H1 (cell line): ENCODE measurements at regions not wholly inside any gene's neighbourhood (a gene's known extent, or its start where the extent isn't known, plus 50 kb on each side); places are given as distances from the start of the nearest gene placed in this dataset.

ENCODE experiments used
- CTCF ChIA-PET: fragments of 300-600 bp; sonication (Branson Sonifier 250); formaldehyde crosslinking; loops from one replicate; lab custom pipeline; 2021; ENCODE audit not compliant: partially characterized antibody; lab: Charles Lee
- POLR2A ChIA-PET: fragments of 300-600 bp; sonication (Branson Sonifier 250); formaldehyde crosslinking; loops from one replicate; lab custom pipeline; 2021; ENCODE audit warnings: inconsistent platforms; ENCODE audit not compliant: partially characterized antibody; lab: Charles Lee
- DNase-seq, 2 experiments: peaks; one replicate each; pipeline versions ENCODE4 v3.0.0 to v3.0.0-alpha.2; 2010 to 2022; ENCODE audit warnings: low spot score in 2 of 2, low read depth in 1 of 2, mixed read lengths in 1 of 2
- FAIRE-seq: peaks from 2 replicates; lab custom pipeline; 2011; peaks lifted over from hg19 to GRCh38; lab: Jason Lieb, UNC
- H2AFZ ChIP-seq: 2 replicates; pipeline ENCODE4 v1.8.1; 2012; ENCODE audit warnings: low read length, inconsistent platforms
- H2AK5ac ChIP-seq: 2 replicates; pipeline ENCODE4 v1.6.1; 2013; ENCODE audit warnings: low read depth, low read length
- H2BK120ac ChIP-seq: replicated peaks from 2 replicates; pipeline ENCODE3; 2013; ENCODE audit warnings: low read depth, low read length, inconsistent platforms
- H2BK12ac ChIP-seq: 2 replicates; pipeline ENCODE4 v1.6.1; 2013; ENCODE audit warnings: low read depth, low read length
- H2BK15ac ChIP-seq: 2 replicates; pipeline ENCODE4 v1.6.1; 2013; ENCODE audit warnings: low read length
- H2BK20ac ChIP-seq: 2 replicates; pipeline ENCODE4 v1.6.1; 2013; ENCODE audit warnings: low read length
- H2BK5ac ChIP-seq: 2 replicates; pipeline ENCODE4 v1.6.1; 2013; ENCODE audit warnings: low read depth, low read length
- H3K14ac ChIP-seq: 2 replicates; pipeline ENCODE4 v1.6.1; 2013; ENCODE audit warnings: inconsistent platforms; ENCODE audit not compliant: insufficient read length
- H3K18ac ChIP-seq: 2 replicates; pipeline ENCODE4 v1.6.1; 2013; ENCODE audit warnings: low read length; ENCODE audit errors: extremely low read depth
- H3K23ac ChIP-seq: 2 replicates; pipeline ENCODE4 v1.6.1; 2013; ENCODE audit warnings: inconsistent platforms; ENCODE audit not compliant: insufficient read length
- H3K23me2 ChIP-seq: 2 replicates; pipeline ENCODE4 v1.6.1; 2013; ENCODE audit warnings: low read depth, low read length
- H3K27ac ChIP-seq: 2 replicates; pipeline ENCODE4 v1.6.1; 2011; ENCODE audit warnings: low read depth, low read length, inconsistent platforms
- H3K27me3 ChIP-seq, 4 experiments: replicated peaks in 1 of 4; 1 replicate in 1 of 4; 2 replicates in 3 of 4; pipeline versions ENCODE4 v1.6.1 to v1.8.1; 2011 to 2013; ENCODE audit warnings: low read length in 3 of 4, mild to moderate bottlenecking in 3 of 4, inconsistent platforms in 2 of 4, mixed read lengths in 2 of 4, moderate library complexity in 1 of 4; ENCODE audit not compliant: control insufficient read depth in 3 of 4, insufficient read depth in 3 of 4; ENCODE audit errors: extremely low read depth in 1 of 4
- H3K36me3 ChIP-seq, 4 experiments: 2 replicates each; pipeline versions ENCODE4 v1.6.1 to v1.8.1; 2011 to 2013; ENCODE audit warnings: mild to moderate bottlenecking in 4 of 4, low read length in 3 of 4, moderate library complexity in 2 of 4, control low read depth in 1 of 4, inconsistent platforms in 1 of 4; ENCODE audit not compliant: insufficient read depth in 4 of 4, control insufficient read depth in 2 of 4
- H3K4ac ChIP-seq: replicated peaks from 2 replicates; pipeline ENCODE3; 2013; ENCODE audit warnings: low read length, low read depth, mixed read lengths, inconsistent platforms; ENCODE audit not compliant: insufficient read length
- H3K4me1 ChIP-seq, 4 experiments: replicated peaks in 1 of 4; 1 replicate in 1 of 4; 2 replicates in 3 of 4; pipeline versions ENCODE4 v1.6.1 to v1.8.1; 2011 to 2013; ENCODE audit warnings: low read length in 3 of 4, inconsistent platforms in 2 of 4, mixed read lengths in 1 of 4; ENCODE audit not compliant: insufficient read depth in 4 of 4, control insufficient read depth in 3 of 4
- H3K4me2 ChIP-seq, 2 experiments: 2 replicates each; pipeline versions ENCODE4 v1.6.1 to v1.8.1; 2011 to 2013; ENCODE audit warnings: low read depth in 2 of 2, low read length in 2 of 2, control low read depth in 1 of 2, inconsistent platforms in 1 of 2, mild to moderate bottlenecking in 1 of 2; ENCODE audit not compliant: insufficient read depth in 1 of 2
- H3K4me3 ChIP-seq, 4 experiments: fragments of 200-600, 300-600 bp in 1 of 4; sonication (generic), shearing (Covaris generic), sonication (Bioruptor Twin) in 1 of 4; 2 replicates each; pipeline versions ENCODE4 v1.5.1 to v1.8.1; 2011 to 2016; ENCODE audit warnings: low read length in 4 of 4, low read depth in 3 of 4, control low read depth in 2 of 4, inconsistent platforms in 2 of 4, mild to moderate bottlenecking in 2 of 4, mixed read lengths in 1 of 4, moderate library complexity in 1 of 4; ENCODE audit not compliant: insufficient read depth in 2 of 4; ENCODE audit errors: extremely low read depth in 1 of 4
- H3K56ac ChIP-seq: replicated peaks from 2 replicates; pipeline ENCODE3; 2013; ENCODE audit warnings: low read depth, mild to moderate bottlenecking, mixed read lengths, low read length, inconsistent platforms; ENCODE audit not compliant: insufficient read length
- H3K79me1 ChIP-seq: 2 replicates; pipeline ENCODE4 v1.6.1; 2013; ENCODE audit warnings: low read depth, low read length, control low read depth
- H3K79me2 ChIP-seq, 2 experiments: 2 replicates each; pipeline versions ENCODE4 v1.6.1 to v1.8.1; 2012 to 2013; ENCODE audit warnings: low read length in 2 of 2, mild to moderate bottlenecking in 2 of 2, inconsistent platforms in 1 of 2; ENCODE audit not compliant: insufficient read depth in 2 of 2, control insufficient read depth in 1 of 2
- H3K9ac ChIP-seq, 4 experiments: replicated peaks in 1 of 4; 1 replicate in 1 of 4; 2 replicates in 3 of 4; pipeline versions ENCODE4 v1.6.1 to v1.8.1; 2011 to 2013; ENCODE audit warnings: low read depth in 3 of 4, low read length in 3 of 4, control low read depth in 2 of 4, mild to moderate bottlenecking in 2 of 4, moderate library complexity in 2 of 4, inconsistent platforms in 1 of 4; ENCODE audit errors: extremely low read depth in 1 of 4
- H3K9me3 ChIP-seq, 2 experiments: 2 replicates each; pipeline versions ENCODE4 v1.6.1 to v1.8.1; 2012 to 2013; ENCODE audit warnings: mild to moderate bottlenecking in 2 of 2, moderate library complexity in 2 of 2, control low read depth in 1 of 2, inconsistent platforms in 1 of 2, low read depth in 1 of 2, low read length in 1 of 2, mixed read lengths in 1 of 2; ENCODE audit not compliant: insufficient read depth in 2 of 2
- H4K20me1 ChIP-seq, 2 experiments: replicated peaks in 1 of 2; 2 replicates each; pipeline versions ENCODE3 to v1.8.1; 2011 to 2013; ENCODE audit warnings: inconsistent platforms in 2 of 2, low read length in 2 of 2, mild to moderate bottlenecking in 1 of 2; ENCODE audit not compliant: insufficient read depth in 2 of 2, control insufficient read depth in 1 of 2
- H4K5ac ChIP-seq: 2 replicates; pipeline ENCODE4 v1.6.1; 2013; ENCODE audit warnings: low read length, low read depth, mixed read lengths, inconsistent platforms; ENCODE audit not compliant: insufficient read length
- H4K8ac ChIP-seq: 2 replicates; pipeline ENCODE4 v1.8.0; 2013; ENCODE audit warnings: mild to moderate bottlenecking, moderate library complexity, low read length, inconsistent platforms; ENCODE audit not compliant: insufficient read depth; ENCODE audit errors: extremely low read depth
- H4K91ac ChIP-seq: replicated peaks from 2 replicates; pipeline ENCODE3; 2013; ENCODE audit warnings: low read length, mixed read lengths, inconsistent platforms; ENCODE audit not compliant: insufficient read length
- TBP ChIP-seq: IDR thresholded peaks from 2 replicates; pipeline ENCODE4 v1.6.1; 2011; ENCODE audit warnings: low read depth, low read length, improper control_type of control experiment
- WGBS, 2 experiments: shearing (Covaris generic) in 1 of 2; methylation state at CpG; one replicate each; pipeline versions ENCODE4 v1.1.6 to v1.1.7; 2013 to 2015; ENCODE audit warnings: low lambda C conversion rate in 2 of 2, mixed read lengths in 2 of 2, inconsistent platforms in 1 of 2, low coverage in 1 of 2, missing lambda C conversion rate in 1 of 2; ENCODE audit not compliant: insufficient replicate concordance in 2 of 2, insufficient coverage in 1 of 2, insufficient read length in 1 of 2; ENCODE audit errors: extremely low coverage in 1 of 2, missing lambda C conversion rate in 1 of 2; 5-methylcytosine and 5-hydroxymethylcytosine counted together

DNA sequence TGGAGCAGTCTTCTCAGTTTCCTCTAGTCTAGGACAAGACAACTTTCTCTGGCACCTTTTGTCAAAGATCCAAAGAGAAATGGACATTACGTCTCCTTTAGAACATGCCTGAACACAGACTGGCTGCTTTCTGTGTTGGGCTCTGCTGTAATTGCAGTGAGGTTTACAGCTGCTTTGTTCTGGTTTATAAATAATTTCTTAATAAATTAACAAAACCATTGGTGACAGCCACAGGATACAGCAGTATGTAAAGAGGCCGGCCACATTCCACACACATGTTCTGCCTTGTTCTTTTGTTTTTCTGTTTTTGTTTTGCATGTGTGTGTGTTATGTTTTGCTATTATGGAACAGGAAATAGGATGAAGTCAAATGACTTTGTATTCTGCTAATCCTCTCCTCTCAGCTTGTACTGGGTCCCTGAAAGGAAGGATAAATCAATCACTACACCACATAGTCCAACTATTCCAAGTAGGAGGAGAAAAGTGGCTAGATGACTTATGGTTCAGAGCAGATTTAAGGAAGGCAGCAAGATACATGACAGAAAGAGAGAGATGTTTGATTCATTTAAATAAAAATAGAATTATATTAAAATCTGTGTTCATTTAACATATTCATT, 161.5 kb upstream of the ESRRG start:
- CTCF ChIA-PET, result interaction anchor here (0.6 to 1.6 kb wide), 2 partner anchors 19 to 1335 kb away, joined by 3 read pairs; no protein-coding TSS in a partner anchor
- FAIRE-seq, result no peak

More for the DNA sequence above, 161.5 kb upstream of the ESRRG start:
- TF ChIP-seq TBP, result no peak
- TF ChIP-seq, all 59 proteins: peak for 0
- Histone ChIP-seq H3K23ac (no peak overlapping the region), H2BK20ac (0 out of 2 replicates have a peak overlapping the region, but pooled peaks have one; percentile 17), H2BK120ac (no peak overlapping the region), H3K9me3 (no peaks in the 10 kb centered on the region), H3K4me1 (peaks cover 0 to 8% (median 4%) of the 10 kb centered on the region in 4 experiments; a peak in 3 of 7 replicates), H2BK12ac (no peak overlapping the region), H3K9ac (no peak overlapping the region), H2BK15ac (no peak overlapping the region), H3K4me3 (no peak overlapping the region), H3K79me2 (no peaks in the 10 kb centered on the region), H4K20me1 (no peaks in the 10 kb centered on the region), H4K91ac (no peak overlapping the region), H4K8ac (no peak overlapping the region), H3K79me1 (no peaks in the 10 kb centered on the region), H3K18ac (no peak overlapping the region), H2BK5ac (no peak overlapping the region), H3K4ac (no peak overlapping the region), H4K5ac (no peak overlapping the region), H3K14ac (no peak overlapping the region), H2AK5ac (no peak overlapping the region), H3K23me2 (no peaks in the 10 kb centered on the region), H2AFZ (peak overlapping the region; percentile 42; the same call in 1 of the 2 replicates), H3K27me3 (no peaks in the 10 kb centered on the region), H3K27ac (no peak overlapping the region), H3K36me3 (no peaks in the 10 kb centered on the region), H3K4me2 (no peak overlapping the region; a peak in 1 of 4 replicates), H3K56ac (no peak overlapping the region)
- POLR2A ChIA-PET, result no interaction called here
- no peak for DNase-seq
- 98% methylated on average over 2 of the region's 2 CpGs; no CpG with 5 or more reads in 1 of the 2 experiments for WGBS, 2 experiments
